KMS-11 (cell line): ENCODE measurements at regions not wholly inside any gene's neighbourhood (a gene's known extent, or its start where the extent isn't known, plus 50 kb on each side); places are given as distances from the start of the nearest gene placed in this dataset.

Experiments
- H2AFZ ChIP-seq: fragments of 200-600 bp; sonication (generic); 2 replicates; pipeline ENCODE4 v1.6.1; 2016; ENCODE audit warnings: antibody characterized with exemption, mixed run types, low read depth
- H3K27ac ChIP-seq: fragments of 200-600 bp; sonication (generic); 2 replicates; pipeline ENCODE4 v1.6.1; 2016; ENCODE audit warnings: mild to moderate bottlenecking, mixed run types
- H3K27me3 ChIP-seq: fragments of 200-600 bp; sonication (generic); 2 replicates; pipeline ENCODE4 v1.6.1; 2017; ENCODE audit warnings: mild to moderate bottlenecking, low read depth, mixed run types, moderate library complexity; ENCODE audit not compliant: insufficient read depth
- H3K36me3 ChIP-seq: fragments of 200-600 bp; sonication (generic); 2 replicates; pipeline ENCODE4 v1.6.1; 2017; ENCODE audit warnings: mild to moderate bottlenecking, mixed run types; ENCODE audit not compliant: insufficient read depth
- H3K4me1 ChIP-seq: fragments of 200-600 bp; sonication (generic); 2 replicates; pipeline ENCODE4 v1.6.1; 2016; ENCODE audit warnings: mild to moderate bottlenecking, low read depth, mixed run types; ENCODE audit not compliant: poor library complexity, severe bottlenecking
- H3K4me2 ChIP-seq: fragments of 200-600 bp; sonication (generic); 2 replicates; pipeline ENCODE4 v1.7.0; 2016; ENCODE audit warnings: mild to moderate bottlenecking, mixed run types
- H3K4me3 ChIP-seq: fragments of 200-600 bp; sonication (generic); IDR thresholded peaks from 2 replicates; pipeline ENCODE4 v1.6.1; 2017; ENCODE audit warnings: low read depth, low read length, mixed read lengths; ENCODE audit not compliant: insufficient read depth
- H3K79me2 ChIP-seq: fragments of 200-600 bp; sonication (generic); 2 replicates; pipeline ENCODE4 v1.6.1; 2016; ENCODE audit warnings: low read depth, mixed run types; ENCODE audit not compliant: insufficient read depth
- H3K9ac ChIP-seq: fragments of 200-600 bp; sonication (generic); 2 replicates; pipeline ENCODE4 v1.6.1; 2016; ENCODE audit warnings: mild to moderate bottlenecking, mixed run types
- H4K20me1 ChIP-seq: fragments of 200-600 bp; sonication (generic); 2 replicates; pipeline ENCODE4 v1.6.1; 2016; ENCODE audit warnings: mild to moderate bottlenecking, mixed run types; ENCODE audit not compliant: insufficient read depth
- TF ChIP-seq, protein P1 (sequence below): fragments of 200-600 bp; sonication (generic); conservative IDR thresholded peaks from 2 replicates; pipeline ENCODE4 v1.6.1; 2017; ENCODE audit warnings: low read depth, mild to moderate bottlenecking, antibody characterized with exemption, low read length, moderate library complexity, mixed read lengths

DNA sequence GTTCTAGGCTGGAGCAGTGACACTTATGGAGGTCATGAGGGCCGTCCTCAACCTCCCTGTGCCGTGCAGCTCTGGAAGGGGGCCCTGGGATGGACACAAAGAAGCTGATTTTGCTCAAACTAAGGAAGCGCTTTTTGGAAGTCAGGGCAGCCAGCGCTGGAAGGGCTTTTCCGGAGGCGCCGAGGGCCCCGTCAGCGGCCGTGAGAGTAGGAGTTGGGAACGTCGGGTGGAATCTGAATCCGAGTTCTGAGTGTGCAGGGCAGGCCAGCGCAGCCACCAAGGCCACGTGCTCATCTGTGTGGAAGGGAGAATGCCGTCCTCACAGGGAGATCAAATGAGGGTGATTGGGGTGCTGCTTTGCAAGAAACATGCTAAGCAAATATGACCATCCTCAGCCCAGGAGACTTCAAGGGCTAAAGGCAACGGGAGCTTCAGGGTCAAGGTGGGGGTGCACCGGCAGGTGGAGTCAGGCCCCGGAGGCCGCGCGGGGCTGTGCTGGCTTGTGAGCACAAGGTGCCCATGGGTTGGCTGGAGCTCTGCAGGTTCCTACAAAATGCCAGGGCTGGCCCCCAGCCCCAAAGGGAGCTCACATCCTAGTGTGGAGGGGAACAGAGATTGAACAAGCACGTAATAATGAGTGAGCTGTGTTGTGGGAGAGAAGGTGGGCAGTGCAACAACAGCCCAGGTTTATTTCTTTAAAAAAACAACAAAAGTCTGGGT is 70.4 kb upstream of the HPCAL1 start:
- Histone ChIP-seq H3K4me3 (no peak overlapping the region), H3K4me1 (no peaks in the 10 kb centered on the region), H3K79me2 (no peaks in the 10 kb centered on the region), H3K36me3 (no peaks in the 10 kb centered on the region), H3K9ac (no peak overlapping the region), H3K4me2 (no peak overlapping the region), H3K27ac (no peak overlapping the region), H3K27me3 (peaks cover 12% of the 10 kb centered on the region), H4K20me1 (no peaks in the 10 kb centered on the region), H2AFZ (no peak overlapping the region)
- TF ChIP-seq, protein P1, sequence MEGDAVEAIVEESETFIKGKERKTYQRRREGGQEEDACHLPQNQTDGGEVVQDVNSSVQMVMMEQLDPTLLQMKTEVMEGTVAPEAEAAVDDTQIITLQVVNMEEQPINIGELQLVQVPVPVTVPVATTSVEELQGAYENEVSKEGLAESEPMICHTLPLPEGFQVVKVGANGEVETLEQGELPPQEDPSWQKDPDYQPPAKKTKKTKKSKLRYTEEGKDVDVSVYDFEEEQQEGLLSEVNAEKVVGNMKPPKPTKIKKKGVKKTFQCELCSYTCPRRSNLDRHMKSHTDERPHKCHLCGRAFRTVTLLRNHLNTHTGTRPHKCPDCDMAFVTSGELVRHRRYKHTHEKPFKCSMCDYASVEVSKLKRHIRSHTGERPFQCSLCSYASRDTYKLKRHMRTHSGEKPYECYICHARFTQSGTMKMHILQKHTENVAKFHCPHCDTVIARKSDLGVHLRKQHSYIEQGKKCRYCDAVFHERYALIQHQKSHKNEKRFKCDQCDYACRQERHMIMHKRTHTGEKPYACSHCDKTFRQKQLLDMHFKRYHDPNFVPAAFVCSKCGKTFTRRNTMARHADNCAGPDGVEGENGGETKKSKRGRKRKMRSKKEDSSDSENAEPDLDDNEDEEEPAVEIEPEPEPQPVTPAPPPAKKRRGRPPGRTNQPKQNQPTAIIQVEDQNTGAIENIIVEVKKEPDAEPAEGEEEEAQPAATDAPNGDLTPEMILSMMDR: no peak

DNA sequence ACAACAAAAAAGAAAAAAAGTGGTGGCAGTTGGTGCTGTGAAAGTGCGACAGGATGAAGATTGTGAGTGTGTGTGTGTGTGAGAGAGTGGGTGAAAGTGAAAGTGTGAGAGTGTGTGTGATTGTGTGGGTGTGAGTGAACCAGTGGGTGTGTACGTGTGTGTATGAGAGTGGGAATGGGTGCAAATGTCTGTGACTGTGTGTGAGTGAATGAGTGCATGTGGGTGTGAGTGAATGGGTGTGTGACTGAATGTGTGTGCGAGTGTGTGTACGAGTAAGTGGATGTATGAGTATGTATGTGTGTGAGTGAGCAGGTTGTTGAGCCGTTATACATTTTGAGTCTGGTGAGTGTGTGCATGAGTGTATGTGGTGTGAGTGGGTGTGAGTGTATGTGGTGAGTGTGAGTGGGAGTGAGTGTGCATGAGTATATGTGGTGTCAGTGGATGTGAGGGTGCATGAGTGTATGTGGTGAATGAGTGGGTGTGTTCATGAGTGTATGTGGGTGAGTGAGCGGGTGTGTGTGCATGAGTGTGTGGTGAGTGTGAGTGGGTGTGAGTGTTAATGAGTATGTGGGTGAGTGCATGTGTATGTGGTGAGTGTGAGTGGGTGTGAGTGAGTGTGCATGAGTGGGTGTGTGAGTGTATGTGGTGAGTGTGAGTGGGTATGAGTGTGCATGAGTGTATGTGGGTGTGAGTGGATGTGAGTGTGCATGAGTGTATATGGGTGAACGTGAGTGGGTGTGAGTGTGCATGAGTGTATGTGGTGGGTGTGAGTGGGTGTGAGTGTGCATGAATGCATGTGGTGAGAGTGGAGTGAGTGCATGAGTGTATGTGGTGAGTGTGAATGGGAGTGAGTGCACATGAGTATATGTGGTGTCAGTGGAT is 69.3 kb upstream of the HPCAL1 start:
- H3K9ac ChIP-seq: no peak overlapping the region
- H2AFZ ChIP-seq: no peak overlapping the region
- H3K4me3 ChIP-seq: no peak overlapping the region
- TF ChIP-seq, protein P1: no peak
- H4K20me1 ChIP-seq: no peaks in the 10 kb centered on the region
- peaks cover 20% of the 10 kb centered on the region for H3K27me3 ChIP-seq
- no peak overlapping the region for H3K4me2 ChIP-seq
- H3K36me3 ChIP-seq: no peaks in the 10 kb centered on the region
- H3K79me2 ChIP-seq: no peaks in the 10 kb centered on the region
- no peaks in the 10 kb centered on the region for H3K4me1 ChIP-seq
- no peak overlapping the region for H3K27ac ChIP-seq

DNA sequence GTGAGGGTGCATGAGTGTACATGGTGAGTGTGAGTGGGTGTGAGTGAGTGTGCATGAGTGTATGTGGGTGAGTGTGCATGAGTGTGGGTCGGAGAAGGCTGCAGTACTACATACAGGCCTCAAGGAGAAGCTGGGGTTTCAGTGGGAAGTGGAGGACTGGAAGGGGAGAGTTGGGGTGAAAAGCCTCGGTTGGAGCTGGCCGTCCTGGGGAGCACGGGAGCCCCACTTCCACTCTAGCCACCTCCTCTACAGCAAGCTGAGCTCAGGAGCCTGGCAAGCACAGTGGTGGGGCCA is 68.7 kb upstream of the HPCAL1 start:
- H3K9ac ChIP-seq: no peak overlapping the region
- H3K4me3 ChIP-seq: no peak overlapping the region
- H3K4me1 ChIP-seq: no peaks in the 10 kb centered on the region
- no peak overlapping the region for H3K27ac ChIP-seq
- no peaks in the 10 kb centered on the region for H4K20me1 ChIP-seq
- TF ChIP-seq, protein P1: no peak
- H3K36me3 ChIP-seq: no peaks in the 10 kb centered on the region
- H3K4me2 ChIP-seq: no peak overlapping the region
- peaks cover 25% of the 10 kb centered on the region for H3K27me3 ChIP-seq
- H2AFZ ChIP-seq: no peak overlapping the region
- H3K79me2 ChIP-seq: no peaks in the 10 kb centered on the region

DNA sequence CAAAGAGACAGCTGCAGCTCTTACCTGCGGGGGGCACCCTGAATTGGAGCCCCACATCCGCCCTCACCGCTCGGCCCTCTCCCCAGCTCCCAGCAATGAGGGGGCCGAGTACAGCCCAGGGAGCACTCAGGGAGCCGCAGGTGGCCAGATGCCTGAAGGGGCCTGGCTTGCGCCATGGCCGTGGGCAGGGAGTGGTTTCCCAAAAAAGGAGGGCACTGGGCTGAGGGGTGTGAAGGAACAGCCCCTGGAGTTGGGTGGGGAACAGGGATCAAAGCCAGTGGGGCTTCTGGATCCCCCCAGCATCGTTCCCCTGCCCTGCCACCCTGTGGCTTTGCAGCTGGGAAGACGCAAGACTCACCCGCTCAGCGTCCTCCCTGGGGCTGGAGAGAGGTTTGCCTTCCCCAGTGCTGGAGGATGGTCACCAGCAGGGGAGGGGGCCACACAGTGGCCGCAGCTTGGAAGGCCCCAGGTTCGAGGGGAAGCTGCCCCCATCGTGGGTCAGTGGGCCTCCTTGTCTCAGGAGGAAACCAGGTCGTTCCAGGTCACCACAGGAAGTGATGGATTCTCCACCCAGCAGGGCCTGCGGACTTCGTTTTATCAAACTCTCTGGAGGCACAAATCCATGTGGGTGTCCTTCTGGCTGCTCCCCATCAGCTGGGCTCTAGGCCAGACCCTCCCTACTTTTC is 68.2 kb upstream of the HPCAL1 start:
- H3K4me2 ChIP-seq: no peak overlapping the region
- TF ChIP-seq, protein P1: no peak
- H3K27ac ChIP-seq: no peak overlapping the region
- H4K20me1 ChIP-seq: no peaks in the 10 kb centered on the region
- no peaks in the 10 kb centered on the region for H3K79me2 ChIP-seq
- no peak overlapping the region for H3K4me3 ChIP-seq
- H3K9ac ChIP-seq: no peak overlapping the region
- H3K36me3 ChIP-seq: no peaks in the 10 kb centered on the region
- no peak overlapping the region for H2AFZ ChIP-seq
- peaks cover 27% of the 10 kb centered on the region for H3K27me3 ChIP-seq
- no peaks in the 10 kb centered on the region for H3K4me1 ChIP-seq
